ENCODE measurements at regions not wholly inside any gene's neighbourhood (a gene's known extent, or its start where the extent isn't known, plus 50 kb on each side); places are given as distances from the start of the nearest gene placed in this dataset.
"Not testable (repeated sequence)": the region's sequence is repeated elsewhere in the genome, so short reads cannot be mapped to it uniquely, and the experiment has no call there.

DNA sequence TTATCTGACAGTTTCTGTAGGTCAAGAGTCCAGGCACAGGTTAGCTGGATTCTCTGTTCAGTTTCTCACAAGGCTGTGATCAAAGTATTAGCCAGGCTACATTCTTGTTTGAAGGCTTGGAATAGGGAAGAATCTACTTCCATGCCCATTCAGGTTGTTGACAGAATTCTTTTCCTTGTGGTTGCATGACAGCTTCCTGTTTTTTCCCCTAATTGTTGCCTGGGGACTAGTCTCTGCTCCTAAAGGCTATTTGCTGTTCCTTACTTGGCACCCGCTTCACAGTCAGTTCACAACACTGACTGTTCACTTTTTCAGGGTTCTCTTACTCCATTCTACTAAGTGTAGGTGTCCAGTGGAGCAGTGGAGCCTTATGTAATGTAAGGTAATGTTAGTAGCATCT is 115.4 kb upstream of the GBE1 start:
- DNase-seq (ENCODE audit: low read depth in 2 of 3, low spot score in 2 of 3) = no peak

DNA sequence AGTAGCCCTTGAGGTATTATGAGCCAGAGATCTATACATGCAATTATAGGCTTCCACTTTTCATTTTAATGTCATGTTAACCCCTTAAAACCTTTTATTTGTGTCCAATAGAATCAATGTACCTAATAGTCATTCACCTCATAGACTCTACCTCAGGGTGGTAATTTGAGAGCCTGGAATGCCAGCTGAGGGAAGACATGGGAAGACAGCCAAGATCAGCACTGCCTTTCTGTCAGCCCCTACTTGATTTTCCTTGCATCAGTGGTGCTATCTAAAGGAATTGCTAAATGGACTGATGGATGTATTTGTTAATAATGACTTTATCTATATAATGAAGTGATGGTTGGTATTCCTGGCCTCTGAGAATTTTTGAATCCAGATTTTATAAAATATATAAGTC is 113.3 kb upstream of the GBE1 start:
- no peak for DNase-seq (ENCODE audit: low read depth in 2 of 3, low spot score in 2 of 3)

DNA sequence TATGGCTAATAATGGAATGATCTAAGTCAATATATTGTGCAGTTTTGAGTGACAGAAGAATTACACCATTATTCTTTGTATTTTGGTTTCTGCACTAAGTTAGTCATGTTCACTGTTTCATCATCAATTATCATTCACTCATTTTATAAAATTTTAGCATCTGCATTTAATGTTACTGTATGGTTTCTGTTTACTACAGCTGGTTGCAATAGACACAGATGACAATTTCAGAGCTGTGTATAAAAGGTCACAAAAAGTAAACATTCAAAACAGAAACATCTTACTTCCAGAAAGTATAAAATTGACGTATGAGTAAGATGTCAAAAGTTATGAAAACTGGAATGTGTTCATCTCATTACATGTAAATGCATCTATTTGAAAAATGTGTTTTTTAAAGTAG is 111.1 kb upstream of the GBE1 start:
- no peak for DNase-seq (ENCODE audit: low read depth in 2 of 3, low spot score in 2 of 3)

DNA sequence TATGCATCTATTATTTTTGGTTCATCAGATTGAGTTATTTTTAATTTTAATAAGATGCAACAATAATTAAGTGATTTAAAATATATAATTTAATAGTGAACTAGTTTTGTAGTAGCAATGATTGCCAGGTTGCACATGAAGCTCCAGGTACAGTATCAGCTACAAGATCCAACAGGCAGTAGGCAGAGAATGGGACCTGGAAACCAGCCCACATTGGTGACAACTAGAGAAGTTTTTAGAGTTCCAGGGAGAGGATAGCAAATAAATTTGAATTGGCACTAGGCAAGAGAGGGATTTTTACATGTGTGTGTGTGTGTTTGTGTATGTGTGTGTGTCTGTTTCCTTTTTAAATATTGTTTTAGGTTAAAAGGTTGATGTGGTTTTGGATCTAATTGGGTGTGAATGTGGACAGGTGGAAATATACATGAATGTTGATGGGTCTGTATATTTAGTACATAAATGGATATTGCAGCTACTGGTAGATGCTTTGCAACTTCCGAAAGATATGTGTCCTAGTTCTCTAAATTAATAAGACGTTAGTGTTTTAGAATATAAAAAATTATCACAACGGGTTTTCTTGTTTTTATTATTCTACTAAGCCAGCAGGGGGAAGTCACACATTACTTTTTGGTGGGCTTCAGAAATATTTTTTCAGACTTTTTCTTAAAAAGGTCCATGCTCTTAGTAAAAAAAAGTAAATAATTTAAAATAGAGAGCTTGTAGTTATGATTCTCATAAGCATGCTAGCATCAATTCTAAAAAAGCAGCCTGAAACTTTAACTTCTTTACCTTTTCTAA is 110.1 kb upstream of the GBE1 start:
- DNase-seq (ENCODE audit: low read depth in 2 of 3, low spot score in 2 of 3) = no peak

DNA sequence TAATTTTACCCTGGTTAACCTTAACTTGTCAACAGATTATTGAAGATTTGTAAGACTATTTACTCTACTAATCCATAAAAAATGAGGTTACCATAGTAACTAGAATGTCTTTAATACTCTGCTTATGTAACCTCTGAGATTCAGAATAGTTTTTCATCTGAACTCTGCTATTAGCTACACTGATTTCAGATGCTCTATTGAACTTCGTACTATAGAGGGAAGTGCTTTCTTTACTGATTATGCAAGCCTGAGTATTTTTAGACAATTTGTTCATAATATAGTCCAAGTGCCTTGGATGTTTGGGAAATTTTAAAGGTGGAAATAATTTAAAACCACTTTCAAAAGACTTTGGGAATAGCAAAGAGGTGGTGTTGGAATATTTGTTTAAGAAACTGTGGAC is 107.9 kb upstream of the GBE1 start:
- no peak for DNase-seq (ENCODE audit: low read depth in 2 of 3, low spot score in 2 of 3)

DNA sequence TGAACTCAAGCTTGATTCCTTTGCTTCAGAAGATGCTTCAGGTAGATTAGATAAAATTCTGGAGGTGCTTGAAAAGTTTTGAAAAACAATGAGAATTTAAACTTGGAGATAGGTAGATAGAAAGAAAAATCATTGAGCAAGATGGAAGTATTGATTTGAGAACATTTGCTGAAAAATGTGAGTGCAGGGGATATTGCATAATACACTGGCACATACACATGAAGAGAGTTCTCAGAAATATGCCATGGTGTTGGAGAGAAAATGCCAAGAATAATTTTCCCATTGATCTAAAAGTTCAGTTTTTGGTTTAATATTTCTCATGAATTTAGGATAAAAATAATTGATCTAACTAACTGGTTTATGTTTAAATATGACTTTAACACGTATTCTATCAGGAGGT is 107.2 kb upstream of the GBE1 start:
- DNase-seq (ENCODE audit: low read depth in 2 of 3, low spot score in 2 of 3) = no peak

DNA sequence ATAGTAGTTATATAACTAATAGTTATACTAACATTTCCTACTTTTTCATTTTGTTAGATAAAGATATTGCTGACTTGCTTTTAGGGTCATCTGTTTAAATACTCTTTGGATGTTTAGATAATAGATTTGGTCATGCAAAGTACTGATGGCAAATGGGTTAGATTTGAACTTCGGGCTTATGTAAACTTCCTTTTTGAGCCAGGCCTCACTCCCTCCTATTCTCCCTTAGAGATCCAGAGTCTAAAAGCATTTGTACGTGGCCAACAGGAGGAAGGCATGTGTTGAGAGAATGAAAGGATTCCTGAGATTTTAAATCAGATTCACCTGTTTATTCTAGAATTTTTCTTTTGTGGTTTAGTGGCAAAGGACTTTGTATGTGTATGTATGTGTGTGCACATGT is 106.4 kb upstream of the GBE1 start:
- no peak for DNase-seq (ENCODE audit: low read depth in 2 of 3, low spot score in 2 of 3)

DNA sequence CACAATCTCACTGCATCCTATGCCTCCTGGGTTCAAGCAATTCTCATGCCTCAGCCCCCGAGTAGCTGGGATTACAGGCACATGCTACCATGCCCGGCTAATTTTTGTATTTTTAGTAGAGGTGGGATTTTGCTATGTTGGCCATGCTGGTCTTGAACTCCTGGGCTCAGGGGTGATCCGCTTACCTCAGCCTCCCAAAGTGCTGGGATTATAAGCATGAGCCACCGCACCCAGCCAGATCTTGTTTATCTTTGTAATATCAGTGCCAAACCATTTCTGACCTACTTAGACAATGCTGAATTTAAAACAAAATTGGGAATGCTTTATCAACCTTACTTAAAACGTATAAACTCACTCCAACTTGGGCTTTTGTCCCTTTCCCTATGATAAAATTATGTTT is 103.7 kb upstream of the GBE1 start:
- DNase-seq (ENCODE audit: low read depth in 2 of 3, low spot score in 2 of 3) = not testable (repeated sequence)

DNA sequence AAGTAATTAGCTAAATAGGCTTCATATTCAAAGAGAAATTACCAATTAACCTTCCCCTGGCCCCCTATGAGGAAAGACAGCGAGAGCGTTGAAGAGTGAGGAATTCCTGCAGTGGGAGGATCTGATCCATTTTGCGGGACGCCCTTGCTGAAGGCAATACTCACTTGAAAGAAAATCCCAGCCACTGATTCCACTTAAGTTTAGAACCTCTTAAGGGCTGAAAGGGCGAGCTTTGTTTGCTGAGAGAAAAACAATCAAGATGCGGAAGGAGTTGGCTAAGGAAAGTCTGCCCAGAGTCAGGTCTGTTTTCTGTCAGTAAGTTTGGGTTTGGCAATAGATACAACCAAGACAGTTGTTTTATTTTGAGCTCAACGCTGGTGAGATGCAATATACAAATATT is 102.8 kb upstream of the GBE1 start:
- no peak for DNase-seq (ENCODE audit: low read depth in 2 of 3, low spot score in 2 of 3)

DNA sequence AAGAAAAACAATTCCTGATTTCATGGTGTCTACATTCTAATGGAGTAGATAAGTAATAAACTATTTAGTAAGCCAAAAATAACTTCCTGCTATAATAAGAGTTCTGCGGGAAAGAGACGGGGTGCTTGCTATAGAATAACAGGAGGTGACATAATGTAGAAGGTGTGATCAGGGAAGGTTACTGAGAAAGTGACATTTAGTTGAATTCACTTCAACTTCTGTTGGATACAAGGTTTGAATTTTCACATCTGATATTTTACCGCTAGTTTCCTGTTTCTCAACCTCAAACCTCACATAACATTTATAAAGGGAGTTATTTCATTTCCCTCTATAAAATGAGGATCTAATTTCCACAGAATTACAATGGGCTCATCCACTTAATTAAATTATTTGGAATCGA is 102.3 kb upstream of the GBE1 start:
- DNase-seq (ENCODE audit: low read depth in 2 of 3, low spot score in 2 of 3) = no peak

DNA sequence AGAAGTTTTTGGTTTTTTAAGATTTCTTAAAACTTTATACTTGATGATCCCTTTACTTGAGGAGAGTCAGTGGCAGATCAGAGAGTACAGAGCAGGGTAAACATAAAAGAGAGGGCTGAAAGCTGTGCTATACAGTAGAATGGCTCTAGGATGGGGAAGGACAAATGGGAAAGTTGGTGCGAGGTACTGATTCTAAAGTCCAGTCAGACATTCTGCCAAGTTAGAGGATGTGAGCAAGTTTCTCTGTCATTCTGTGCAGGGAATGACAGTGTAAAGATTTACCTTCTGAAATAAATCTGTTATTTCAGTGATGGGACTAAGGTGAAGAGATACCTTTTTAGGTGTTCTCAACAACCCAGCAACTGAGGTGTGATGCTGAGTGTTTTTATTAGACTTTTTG is 100.1 kb upstream of the GBE1 start:
- no peak for DNase-seq (ENCODE audit: low read depth in 2 of 3, low spot score in 2 of 3)

DNA sequence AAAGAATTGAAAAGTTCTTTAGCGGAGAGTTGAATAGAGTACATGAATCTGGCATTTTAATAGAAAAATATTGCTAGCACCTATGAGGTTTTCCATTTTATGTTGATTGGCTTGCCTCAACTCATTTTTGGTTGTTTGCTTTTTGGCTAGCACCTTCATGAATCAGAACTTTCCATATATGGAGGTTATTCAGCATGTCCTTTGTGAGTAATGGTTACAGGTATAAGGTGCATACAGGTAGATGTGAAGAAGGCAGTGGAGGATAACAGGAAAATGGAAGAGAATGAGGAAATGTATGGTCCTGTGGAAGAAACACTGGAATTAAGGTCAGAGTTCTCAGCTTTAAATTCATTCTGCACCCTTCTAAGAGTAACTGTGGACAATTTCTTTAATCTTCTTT is 98.1 kb upstream of the GBE1 start:
- DNase-seq (ENCODE audit: low read depth in 2 of 3, low spot score in 2 of 3) = no peak

DNA sequence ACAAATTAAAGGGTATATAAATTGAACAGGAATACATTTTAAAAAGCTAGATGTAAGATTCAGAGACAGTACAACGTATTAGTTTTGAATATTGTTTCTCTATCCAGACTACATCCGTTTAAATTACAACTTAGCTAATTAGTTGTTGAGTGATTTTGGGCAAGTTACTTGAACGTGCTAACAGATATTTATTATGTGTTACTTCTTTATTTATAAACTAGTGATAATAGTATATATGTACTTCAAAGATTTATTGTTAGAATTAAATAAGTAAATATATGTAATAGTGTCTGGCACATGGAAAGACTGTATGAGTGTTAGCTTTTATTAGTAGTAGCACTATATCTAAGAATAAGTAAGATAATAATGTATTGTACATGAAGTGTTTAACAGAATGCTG is 92.0 kb upstream of the GBE1 start:
- no peak for DNase-seq (ENCODE audit: low read depth in 2 of 3, low spot score in 2 of 3)

DNA sequence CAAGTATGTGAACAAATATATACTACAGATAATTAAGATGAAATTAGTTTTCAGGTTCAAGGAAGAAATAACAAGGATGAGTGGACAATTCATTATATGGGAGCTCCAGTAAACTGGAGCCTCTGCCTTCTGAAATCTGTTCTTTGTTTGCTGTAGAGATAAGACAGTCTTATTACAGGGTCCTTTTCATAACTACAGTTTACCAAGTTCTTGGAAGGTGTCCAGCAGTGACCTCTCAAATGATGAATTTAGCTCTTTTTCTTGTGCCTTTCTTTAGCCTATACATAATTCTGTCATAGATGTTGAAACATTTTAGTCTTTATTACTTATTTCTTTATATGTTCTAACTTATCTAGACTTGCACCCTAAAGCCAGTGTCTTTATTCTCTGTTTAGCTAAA is 89.7 kb upstream of the GBE1 start:
- no peak for DNase-seq (ENCODE audit: low read depth in 2 of 3, low spot score in 2 of 3)

DNA sequence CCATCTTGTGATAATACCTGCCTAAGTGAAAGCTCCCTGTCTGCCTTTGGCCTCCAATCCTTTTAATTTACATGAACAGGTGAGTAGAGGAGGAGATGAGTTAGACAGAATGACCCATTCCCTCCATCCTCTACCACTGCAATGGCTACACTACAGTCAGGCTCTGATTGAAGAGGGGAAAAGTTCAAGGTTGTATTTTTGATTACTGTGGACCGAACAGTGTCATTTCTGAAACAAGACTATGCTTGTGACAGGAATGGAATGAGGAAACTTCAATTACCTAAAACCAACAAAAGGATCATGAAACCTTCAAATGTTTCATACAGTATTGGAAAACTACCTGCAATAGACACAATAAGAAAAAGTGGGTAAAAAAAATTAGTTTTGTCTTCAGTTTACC is 85.5 kb upstream of the GBE1 start:
- DNase-seq (ENCODE audit: low read depth in 2 of 3, low spot score in 2 of 3) = no peak

DNA sequence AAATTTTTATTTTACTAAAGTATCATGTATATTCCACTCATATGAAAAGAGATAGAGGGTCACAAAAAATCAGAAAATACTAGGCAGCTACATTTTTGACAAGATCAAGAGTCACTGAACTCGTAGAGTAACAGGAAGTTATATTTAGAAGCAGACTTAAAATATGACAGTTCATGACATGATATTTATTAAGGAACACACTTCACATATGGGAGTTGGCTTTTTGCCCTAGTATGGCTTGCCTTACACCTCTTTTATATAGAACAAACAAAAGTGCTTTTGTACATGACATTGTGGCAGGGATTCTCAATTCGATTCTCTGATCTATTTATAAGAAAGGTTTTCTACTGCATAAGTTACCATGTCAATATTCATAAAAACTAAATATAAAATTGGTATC is 80.1 kb upstream of the GBE1 start:
- no peak for DNase-seq (ENCODE audit: low read depth in 2 of 3, low spot score in 2 of 3)

DNA sequence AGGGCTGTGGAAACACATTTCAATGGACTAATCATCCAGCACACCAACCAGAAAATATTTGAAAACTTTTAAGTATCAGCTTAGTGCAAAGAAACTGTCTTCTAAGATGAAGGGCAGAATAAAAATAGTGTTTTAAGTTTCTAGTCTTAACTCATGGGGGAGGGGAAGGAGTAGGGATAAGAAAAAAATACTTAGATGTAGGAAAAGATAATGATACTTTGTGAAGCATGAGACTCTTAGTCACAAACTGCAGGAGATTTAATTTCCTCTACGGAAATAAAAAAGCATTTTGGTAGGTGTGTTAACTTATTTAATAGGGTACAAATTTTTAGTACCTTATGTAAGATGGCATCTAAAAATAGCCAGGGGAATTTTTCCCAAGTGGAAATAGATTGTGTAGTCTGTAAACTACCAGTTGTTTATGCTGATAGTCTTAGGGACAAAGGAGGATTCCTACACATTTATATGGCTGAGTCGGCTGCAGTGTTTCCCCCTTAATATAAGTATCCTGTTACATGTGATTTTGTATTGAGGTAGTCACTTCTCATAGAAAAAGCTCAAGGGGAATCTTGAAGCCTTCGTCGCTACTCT is 78.2 kb upstream of the GBE1 start:
- no peak for DNase-seq (ENCODE audit: low read depth in 2 of 3, low spot score in 2 of 3)

DNA sequence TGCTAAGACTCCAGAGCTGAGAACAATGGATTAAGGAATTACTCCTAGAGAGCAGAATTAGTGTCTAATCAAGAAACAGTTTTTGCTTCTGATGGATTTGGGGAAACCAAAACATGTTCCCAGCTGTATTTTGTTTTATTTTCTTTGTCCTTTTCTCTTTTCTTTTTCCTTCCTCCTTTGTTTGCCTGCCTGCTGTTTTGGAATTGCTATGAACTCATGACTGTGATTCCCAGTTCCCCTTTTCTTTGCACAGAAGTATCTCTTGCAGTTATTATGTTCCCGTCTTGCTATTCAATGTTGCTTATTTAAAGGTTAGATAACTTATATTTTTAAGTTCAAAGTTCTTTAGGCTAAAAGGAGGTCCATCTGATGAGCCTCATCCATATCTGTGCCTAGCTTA is 77.0 kb upstream of the GBE1 start:
- no peak for DNase-seq (ENCODE audit: low read depth in 2 of 3, low spot score in 2 of 3)

DNA sequence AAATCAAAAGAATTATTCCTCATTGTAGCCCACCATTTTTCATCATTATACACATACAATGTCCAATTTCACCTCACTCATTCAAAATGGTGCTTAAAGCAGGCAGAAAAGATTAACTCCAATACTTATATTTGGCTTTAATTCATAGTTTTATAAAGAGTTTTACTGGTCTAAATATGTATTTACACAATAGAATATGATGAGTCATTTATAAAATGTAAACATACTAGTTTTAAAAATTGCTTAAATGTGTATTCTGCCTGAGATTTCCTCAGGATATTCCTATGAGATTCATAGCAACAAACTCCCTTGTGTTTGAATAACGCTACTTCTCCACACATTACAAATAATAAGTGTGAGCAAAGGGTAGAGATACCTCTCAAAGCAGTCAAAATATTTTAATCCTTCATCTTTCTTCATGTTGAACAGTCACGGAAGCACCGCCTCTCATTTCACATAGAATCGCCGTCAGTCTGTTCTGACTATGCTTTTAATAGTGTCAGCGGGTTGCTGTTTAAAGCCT is 75.7 kb upstream of the GBE1 start:
- DNase-seq (ENCODE audit: low read depth in 2 of 3, low spot score in 2 of 3) = no peak

DNA sequence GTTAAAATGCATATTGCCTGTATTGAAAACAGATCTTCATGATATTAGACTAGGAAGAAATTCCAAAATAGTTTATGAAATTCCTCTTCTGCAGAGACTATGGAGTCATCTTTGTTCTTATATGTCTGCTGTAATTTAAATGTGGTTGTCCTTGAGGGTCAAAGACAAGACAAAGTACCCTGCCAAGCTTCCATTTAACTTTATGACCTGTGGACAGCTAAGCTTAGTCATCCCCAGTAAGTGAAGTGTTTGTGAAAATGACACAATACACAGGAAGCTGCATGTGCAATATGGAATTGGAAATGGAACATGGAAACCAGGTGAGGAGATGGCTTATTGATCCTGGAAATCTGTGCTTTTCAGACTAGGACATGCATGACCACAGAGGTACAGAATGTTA is 68.5 kb upstream of the GBE1 start:
- DNase-seq (ENCODE audit: low read depth in 2 of 3, low spot score in 2 of 3) = no peak

DNA sequence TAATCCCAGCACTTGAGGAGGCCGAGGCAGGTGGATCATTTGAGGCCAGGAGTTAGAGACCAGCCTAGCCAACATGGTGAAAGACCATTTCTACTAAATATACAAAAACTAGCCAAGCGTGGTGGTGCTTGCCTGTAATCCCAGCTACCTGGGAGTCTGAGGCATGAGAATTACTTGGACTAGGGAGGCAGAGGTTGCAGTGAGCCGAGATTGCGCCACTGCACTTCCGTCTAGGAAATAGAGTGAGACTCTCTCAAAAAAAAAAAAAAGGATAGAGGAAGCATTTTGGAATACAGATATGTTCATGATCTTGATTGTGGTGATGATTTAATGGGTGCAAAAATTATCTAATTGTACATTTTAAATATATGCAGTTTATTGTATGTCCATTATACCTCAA is 67.8 kb upstream of the GBE1 start:
- DNase-seq (ENCODE audit: low read depth in 2 of 3, low spot score in 2 of 3) = not testable (repeated sequence)

DNA sequence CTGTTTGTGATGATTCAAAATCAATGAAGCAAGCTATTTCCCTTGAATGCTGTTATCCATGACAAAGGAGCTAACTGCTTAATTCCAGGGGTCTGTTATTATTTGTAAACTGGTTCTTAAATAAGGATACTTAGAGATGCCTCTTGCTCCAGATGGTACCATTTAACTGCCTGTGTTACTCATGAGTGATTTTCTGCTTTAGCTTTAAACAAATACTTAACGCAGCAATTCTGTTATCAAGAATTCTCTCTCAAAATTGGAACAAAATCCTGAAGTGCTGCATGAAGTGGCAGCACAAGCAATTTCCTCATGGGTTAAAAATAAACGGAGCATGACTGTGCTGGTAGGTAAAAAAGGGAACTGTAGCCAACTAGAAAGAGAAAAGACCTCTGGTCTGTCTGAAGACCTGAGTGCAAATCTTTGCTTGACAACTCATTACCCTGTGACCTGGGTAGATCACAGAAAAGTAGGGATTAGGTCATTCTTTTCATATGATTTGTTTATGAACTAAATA is 62.5 kb upstream of the GBE1 start:
- no peak for DNase-seq (ENCODE audit: low read depth in 2 of 3, low spot score in 2 of 3)

DNA sequence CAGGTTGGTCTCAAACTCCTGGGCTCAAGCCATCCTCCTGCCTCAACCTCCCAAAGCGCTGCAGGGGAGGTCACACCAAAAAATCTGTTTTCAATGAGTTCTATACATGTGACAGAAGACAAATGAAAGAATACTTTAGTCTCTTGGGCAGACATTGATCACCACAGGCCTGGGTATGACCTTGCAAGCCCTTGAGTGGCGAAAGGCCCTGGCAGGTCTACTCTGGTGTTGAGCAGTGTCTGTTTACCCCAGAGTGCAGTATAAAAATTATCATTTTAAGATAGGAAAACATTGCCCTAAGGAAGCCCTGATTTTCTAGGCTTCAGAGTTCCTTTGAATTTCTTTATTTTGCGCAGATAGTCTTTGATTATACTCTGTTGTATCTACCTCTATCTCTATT is 61.6 kb upstream of the GBE1 start:
- DNase-seq (ENCODE audit: low read depth in 2 of 3, low spot score in 2 of 3) = no peak
